Activated CD8-positive, alpha-beta memory T cell treated with anti-CD3 and anti-CD28 coated beads, Interleukin-2, amount 10 ng/mL, durations not matched to agents 7 days and 5 days (primary cell): ENCODE measurements at regions not wholly inside any gene's neighbourhood (a gene's known extent, or its start where the extent isn't known, plus 50 kb on each side); places are given as distances from the start of the nearest gene placed in this dataset.
A peak's percentile ranks its signal among the peaks of the same experiment; 100 is the strongest.

Experiments used
- ATAC-seq: fragments of 150-1000 bp; cut with Tn5 transposase; one replicate; pipeline ENCODE4 v1.10.0; 2021; ENCODE audit warnings: moderate library complexity
- CTCF ChIA-PET: fragments of 350-600 bp; sonication (Branson Sonifier 250); formaldehyde crosslinking; loops from one replicate; lab custom pipeline; 2021; ENCODE audit warnings: antibody characterized with exemption; lab: Charles Lee
- DNase-seq: peaks from one replicate; pipeline ENCODE4 v3.0.0-alpha.2; 2020
- H3K27ac Mint-ChIP-seq: one replicate; pipeline ENCODE4 v1.8.0; 2021; ENCODE audit warnings: mild to moderate bottlenecking, mixed read lengths
- H3K27me3 Mint-ChIP-seq: one replicate; pipeline ENCODE4 v1.8.0; 2021; ENCODE audit warnings: mixed read lengths
- H3K36me3 Mint-ChIP-seq: one replicate; pipeline ENCODE4 v1.8.0; 2021; ENCODE audit warnings: mild to moderate bottlenecking, mixed read lengths
- H3K4me1 Mint-ChIP-seq: one replicate; pipeline ENCODE4 v1.8.0; 2021; ENCODE audit warnings: mixed read lengths
- H3K4me3 Mint-ChIP-seq: one replicate; pipeline ENCODE4 v1.8.0; 2021; ENCODE audit warnings: mild to moderate bottlenecking, moderate library complexity, mixed read lengths
- H3K9me3 Mint-ChIP-seq: one replicate; pipeline ENCODE4 v1.8.0; 2022; ENCODE audit warnings: low read depth, mixed read lengths

GRCh38 chr10:33509231-33509831 lies 174.9 kb upstream of the NRP1 start:
- Mint-ChIP-seq H3K4me3 (no peak overlapping the region), H3K36me3 (no peaks in the 10 kb centered on the region), H3K4me1 (peaks cover 4% of the 10 kb centered on the region), H3K27ac (no peak overlapping the region), H3K9me3 (no peaks in the 10 kb centered on the region), H3K27me3 (peaks cover 4% of the 10 kb centered on the region)
- ATAC-seq = peak; percentile 39
- no peak for DNase-seq
- CTCF ChIA-PET = no interaction called here

- peaks cover 4% of the 10 kb centered on the region for H3K4me1 Mint-ChIP-seq
- no peaks in the 10 kb centered on the region for H3K9me3 Mint-ChIP-seq
- H3K4me3 Mint-ChIP-seq = no peak overlapping the region
- DNase-seq (no peak), ATAC-seq (no peak)
- peaks cover 4% of the 10 kb centered on the region for H3K27me3 Mint-ChIP-seq
- CTCF ChIA-PET = no interaction called here
- no peak overlapping the region for H3K27ac Mint-ChIP-seq
- no peaks in the 10 kb centered on the region for H3K36me3 Mint-ChIP-seq
Measured at GRCh38 chr10:33507662-33508425, 173.4 kb upstream of the NRP1 start.

- Mint-ChIP-seq H3K4me1 (peaks cover 4% of the 10 kb centered on the region), H3K9me3 (peaks cover 4% of the 10 kb centered on the region), H3K4me3 (no peak overlapping the region), H3K27me3 (peaks cover 4% of the 10 kb centered on the region), H3K27ac (no peak overlapping the region), H3K36me3 (no peaks in the 10 kb centered on the region)
- DNase-seq = no peak
- no peak for ATAC-seq
- CTCF ChIA-PET = no interaction called here
Measured at GRCh38 chr10:33506838-33507661, 172.6 kb upstream of the NRP1 start.

- no peak overlapping the region for H3K27ac Mint-ChIP-seq
- DNase-seq = no peak
- peaks cover 4% of the 10 kb centered on the region for H3K4me1 Mint-ChIP-seq
- no peak overlapping the region for H3K4me3 Mint-ChIP-seq
- H3K9me3 Mint-ChIP-seq = peaks cover 4% of the 10 kb centered on the region
- H3K36me3 Mint-ChIP-seq = no peaks in the 10 kb centered on the region
- ATAC-seq = no peak
- H3K27me3 Mint-ChIP-seq = peaks cover 4% of the 10 kb centered on the region
- CTCF ChIA-PET = no interaction called here
Measured at GRCh38 chr10:33506391-33506790, 171.9 kb upstream of the NRP1 start.

- Mint-ChIP-seq H3K36me3 (no peaks in the 10 kb centered on the region), H3K4me3 (no peak overlapping the region), H3K4me1 (no peaks in the 10 kb centered on the region), H3K9me3 (peaks cover 4% of the 10 kb centered on the region), H3K27me3 (no peaks in the 10 kb centered on the region), H3K27ac (no peak overlapping the region)
- ATAC-seq = no peak
- CTCF ChIA-PET = no interaction called here
- no peak for DNase-seq
Measured at GRCh38 chr10:33501161-33501560, 166.7 kb upstream of the NRP1 start.

GRCh38 chr10:33498391-33498891 lies 164.0 kb upstream of the NRP1 start:
- ATAC-seq (no peak), DNase-seq (no peak)
- Mint-ChIP-seq H3K4me1 (no peaks in the 10 kb centered on the region), H3K36me3 (no peaks in the 10 kb centered on the region), H3K4me3 (no peak overlapping the region), H3K27me3 (peaks cover 2% of the 10 kb centered on the region), H3K27ac (no peak overlapping the region), H3K9me3 (peaks cover 4% of the 10 kb centered on the region)
- CTCF ChIA-PET = no interaction called here

- Mint-ChIP-seq H3K27me3 (peaks cover 2% of the 10 kb centered on the region), H3K4me3 (no peak overlapping the region), H3K9me3 (peaks cover 3% of the 10 kb centered on the region), H3K27ac (no peak overlapping the region), H3K36me3 (no peaks in the 10 kb centered on the region), H3K4me1 (no peaks in the 10 kb centered on the region)
- ATAC-seq (no peak), DNase-seq (no peak)
- CTCF ChIA-PET = no interaction called here
Measured at GRCh38 chr10:33497338-33497737, 162.9 kb upstream of the NRP1 start.

GRCh38 chr10:33496096-33496495 lies 161.6 kb upstream of the NRP1 start:
- Mint-ChIP-seq H3K4me1 (no peaks in the 10 kb centered on the region), H3K27me3 (peaks cover 2% of the 10 kb centered on the region), H3K9me3 (no peaks in the 10 kb centered on the region), H3K4me3 (no peak overlapping the region), H3K36me3 (no peaks in the 10 kb centered on the region), H3K27ac (no peak overlapping the region)
- CTCF ChIA-PET = no interaction called here
- DNase-seq (no peak), ATAC-seq (no peak)

GRCh38 chr10:33494694-33495265 lies 160.3 kb upstream of the NRP1 start:
- H3K27me3 Mint-ChIP-seq = peaks cover 2% of the 10 kb centered on the region
- CTCF ChIA-PET = interaction anchor here (1.2 kb wide), 1 partner anchor 14 kb away, joined by 3 read pairs; no protein-coding TSS in a partner anchor
- no peak overlapping the region for H3K27ac Mint-ChIP-seq
- H3K36me3 Mint-ChIP-seq = no peaks in the 10 kb centered on the region
- no peak for DNase-seq
- H3K4me3 Mint-ChIP-seq = no peak overlapping the region
- ATAC-seq = no peak
- H3K4me1 Mint-ChIP-seq = no peaks in the 10 kb centered on the region
- no peaks in the 10 kb centered on the region for H3K9me3 Mint-ChIP-seq

- no peak overlapping the region for H3K27ac Mint-ChIP-seq
- ATAC-seq (no peak), DNase-seq (no peak)
- no peak overlapping the region for H3K4me3 Mint-ChIP-seq
- no peaks in the 10 kb centered on the region for H3K4me1 Mint-ChIP-seq
- CTCF ChIA-PET = interaction anchor here (1.2 kb wide), 1 partner anchor 13 kb away, joined by 3 read pairs; no protein-coding TSS in a partner anchor
- H3K27me3 Mint-ChIP-seq = peaks cover 2% of the 10 kb centered on the region
- no peaks in the 10 kb centered on the region for H3K36me3 Mint-ChIP-seq
- H3K9me3 Mint-ChIP-seq = no peaks in the 10 kb centered on the region
Measured at GRCh38 chr10:33493978-33494377, 159.5 kb upstream of the NRP1 start.

GRCh38 chr10:33493497-33493896 lies 159.0 kb upstream of the NRP1 start:
- ATAC-seq = no peak
- Mint-ChIP-seq H3K27me3 (peaks cover 2% of the 10 kb centered on the region), H3K27ac (no peak overlapping the region), H3K9me3 (no peaks in the 10 kb centered on the region), H3K4me3 (no peak overlapping the region), H3K36me3 (no peaks in the 10 kb centered on the region), H3K4me1 (no peaks in the 10 kb centered on the region)
- no peak for DNase-seq
- CTCF ChIA-PET = no interaction called here

GRCh38 chr10:33492701-33493345 lies 158.4 kb upstream of the NRP1 start:
- no peak for ATAC-seq
- H3K27me3 Mint-ChIP-seq = peaks cover 2% of the 10 kb centered on the region
- DNase-seq = no peak
- H3K9me3 Mint-ChIP-seq = no peaks in the 10 kb centered on the region
- H3K36me3 Mint-ChIP-seq = no peaks in the 10 kb centered on the region
- no peak overlapping the region for H3K27ac Mint-ChIP-seq
- no peak overlapping the region for H3K4me3 Mint-ChIP-seq
- H3K4me1 Mint-ChIP-seq = no peaks in the 10 kb centered on the region
- CTCF ChIA-PET = no interaction called here
